ENCODE measurements at regions not wholly inside any gene's neighbourhood (a gene's known extent, or its start where the extent isn't known, plus 50 kb on each side); places are given as distances from the start of the nearest gene placed in this dataset.

GRCh38 chr20:57787151-57787989, 77.6 kb upstream of the PMEPA1 start:
- TF ChIP-seq CTCF (conservative IDR thresholded peaks at IDR 0.05) (no peak), ZFX (IDR thresholded peaks at IDR 0.05) (no peak)
